Pancreas (tissue), 10 donors: ENCODE measurements at regions not wholly inside any gene's neighbourhood (a gene's known extent, or its start where the extent isn't known, plus 50 kb on each side); places are given as distances from the start of the nearest gene placed in this dataset.
"Not testable (repeated sequence)": the region's sequence is repeated elsewhere in the genome, so short reads cannot be mapped to it uniquely, and the experiment has no call there.

Experiments used
- ATAC-seq, 4 donors: fragments of 200-7000 bp; cut with Tn5 transposase; one replicate each; pipeline versions ENCODE4 v1.8.0 to v1.9.1; 2020; ENCODE audit warnings: mild to moderate bottlenecking in 4 of 4, moderate library complexity in 4 of 4
- DNase-seq, 6 donors: peaks; one replicate each; pipeline ENCODE4 v3.0.0-alpha.2; 2020
- FAIRE-seq: peaks from 2 replicates; lab custom pipeline; 2012; peaks lifted over from hg19 to GRCh38; lab: Jason Lieb, UNC
- H3K27ac ChIP-seq, 4 donors: fragments of 200-600 bp; sonication (generic); 1 replicate in 3 of 4; 2 replicates in 1 of 4; pipeline versions ENCODE4 v1.5.0 to v1.8.0; 2020
- H3K27me3 ChIP-seq, 4 donors: fragments of 200-600 bp; one replicate each; pipeline ENCODE4 v1.8.0; 2021
- H3K36me3 ChIP-seq, 3 donors: fragments of 200-600 bp; sonication (generic) in 1 of 3; one replicate each; pipeline versions ENCODE4 v1.5.0 to v1.8.0; 2020 to 2021
- H3K4me1 ChIP-seq, 3 donors: fragments of 200-600 bp; one replicate each; pipeline ENCODE4 v1.8.0; 2021
- H3K4me3 ChIP-seq, 4 donors: fragments of 200-600 bp; sonication (generic) in 2 of 4; one replicate each; pipeline versions ENCODE4 v1.5.0 to v1.8.0; 2020 to 2021
- H3K9me3 ChIP-seq, 4 donors: fragments of 200-600 bp; one replicate each; pipeline ENCODE4 v1.8.0; 2021
- CTCF ChIP-seq, 4 donors: fragments of 200-600 bp; sonication (generic) in 3 of 4; IDR thresholded peaks; one replicate each; pipeline versions ENCODE4 v1.5.0 to v1.8.0; 2021; ENCODE audit warnings: antibody characterized with exemption in 4 of 4
- WGBS, 2 donors: extraction: QIAGEN DNeasy Blood & Tissue Kit; methylation state at CpG; one replicate each; pipeline ENCODE4 v1.1.7; 2013; 5-methylcytosine and 5-hydroxymethylcytosine counted together
- intact Hi-C, 3 donors: fragments of 100-400 bp; cut with DNase I; formaldehyde crosslinking; loops; one replicate each; pipeline versions ENCODE4 v1.11.1 to v1.14.2; 2022
- donor health status: healthy with polysubstance abuse.
- donor health status: DM: no; HTN: no; CAD: no; lungs with moderate emphysema.
- donor health status: DM: no; HTN: no; CAD: no.
- donor health status: control.
- donor health status: control.
- donor health status: Bipolar disorder and iron deficiency.
- donor health status: DM: yes; HTN: yes; CAD: no.
- donor health status: DM: no; HTN: no; CAD: no.
- donor health status: DM: no; HTN: no; CAD: no.
- donor health status: DM: yes; HTN: yes; CAD: no.

DNA sequence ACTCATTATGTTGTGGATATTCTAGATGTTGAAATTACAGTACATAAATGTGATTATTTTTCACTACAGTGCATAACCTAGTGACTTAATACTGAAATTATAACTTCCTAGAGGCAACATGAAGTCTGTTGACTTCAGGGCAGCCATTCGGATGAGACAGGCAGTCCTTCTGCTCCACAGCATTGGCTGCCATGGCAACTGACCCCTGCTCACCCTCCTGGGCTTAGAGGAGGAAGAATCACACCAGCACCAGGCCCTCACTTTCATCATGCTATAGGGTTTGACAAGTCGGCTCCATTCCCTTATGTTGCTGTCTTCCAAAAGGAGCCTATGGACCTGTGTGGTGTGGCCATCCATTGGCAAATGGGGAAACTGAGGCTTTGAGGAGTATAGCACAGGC, 233.5 kb upstream of the TMEM132C start:
- ATAC-seq (no peak), DNase-seq (no peak), FAIRE-seq (no peak)
- Histone ChIP-seq H3K4me1 (no peaks in the 10 kb centered on the region), H3K27ac (no peak overlapping the region), H3K27me3 (no peaks in the 10 kb centered on the region), H3K4me3 (no peak overlapping the region), H3K9me3 (no peaks in the 10 kb centered on the region), H3K36me3 (no peaks in the 10 kb centered on the region)
- no peak for TF ChIP-seq CTCF (IDR thresholded peaks at IDR 0.05)
- intact Hi-C loops = no loop called here
- 39 to 44% methylated on average over 2 of the region's 2 CpGs for WGBS, 2 donors

DNA sequence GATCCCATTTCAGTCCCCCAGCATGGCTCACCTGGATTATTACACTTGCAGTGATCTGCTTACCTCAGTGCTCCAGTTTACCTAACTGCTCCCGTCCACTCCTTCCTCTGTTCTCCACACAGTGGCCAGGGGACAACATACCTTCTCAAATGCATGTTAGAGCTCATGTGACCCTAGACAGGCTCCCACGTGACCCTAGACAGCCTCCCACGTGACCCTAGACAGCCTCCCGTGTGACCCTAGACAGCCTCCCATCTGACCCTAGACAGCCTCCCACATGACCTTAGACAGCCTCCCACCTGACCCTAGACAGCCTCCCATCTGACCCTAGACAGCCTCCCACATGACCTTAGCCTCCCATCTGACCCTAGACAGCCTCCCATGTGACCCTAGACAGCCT, 226.0 kb upstream of the TMEM132C start:
- Histone ChIP-seq H3K4me3 (no peak overlapping the region), H3K9me3 (no peaks in the 10 kb centered on the region), H3K4me1 (no peaks in the 10 kb centered on the region), H3K36me3 (no peaks in the 10 kb centered on the region), H3K27ac (no peak overlapping the region), H3K27me3 (no peaks in the 10 kb centered on the region)
- no peak for ATAC-seq
- no peak for TF ChIP-seq CTCF (IDR thresholded peaks at IDR 0.05)
- intact Hi-C loops = no loop called here
- WGBS, 2 donors = 70 to 80% methylated on average over 4 of the region's 4 CpGs
- no peak for FAIRE-seq
- no peak for DNase-seq

DNA sequence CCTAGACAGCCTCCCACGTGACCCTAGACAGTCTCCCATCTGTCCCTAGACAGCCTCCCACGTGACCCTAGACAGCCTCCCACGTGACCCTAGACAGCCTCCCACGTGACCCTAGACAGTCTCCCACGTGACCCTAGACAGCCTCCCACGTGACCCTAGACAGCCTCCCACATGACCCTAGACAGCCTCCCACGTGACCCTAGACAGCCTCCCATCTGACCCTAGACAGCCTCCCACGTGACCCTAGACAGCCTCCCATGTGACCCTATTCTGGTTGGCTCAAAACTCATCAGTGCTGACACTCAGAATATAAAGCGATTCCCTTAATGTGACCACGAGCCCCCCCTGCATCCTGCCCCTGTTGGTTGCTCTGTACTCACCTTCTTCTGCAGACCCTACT, 224.7 kb upstream of the TMEM132C start:
- 77 to 78% methylated on average over 10 of the region's 10 CpGs for WGBS, 2 donors
- ATAC-seq, H3K27me3 ChIP-seq, H3K4me3 ChIP-seq, DNase-seq, intact Hi-C loops, H3K9me3 ChIP-seq, H3K36me3 ChIP-seq, FAIRE-seq, H3K27ac ChIP-seq, H3K4me1 ChIP-seq: not testable (repeated sequence)

DNA sequence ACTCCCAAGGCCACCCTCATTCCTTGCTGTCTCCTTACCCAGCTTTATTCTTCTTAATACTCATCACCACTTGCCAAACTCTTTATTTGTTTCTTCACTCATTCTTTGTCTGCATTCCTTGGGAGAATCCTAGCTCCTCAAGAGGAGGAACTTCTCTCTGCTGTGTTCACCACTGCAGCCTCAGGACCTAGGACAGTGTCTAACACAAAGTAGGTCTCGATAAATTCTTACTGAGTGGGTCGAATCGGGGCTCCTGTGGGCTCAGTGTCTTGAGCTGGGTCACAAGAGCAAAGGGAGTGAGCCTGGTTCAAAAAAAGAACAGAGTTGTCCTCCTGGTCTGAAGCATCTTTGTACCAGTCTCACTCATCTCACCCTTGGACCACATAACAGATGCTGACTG, 224.1 kb upstream of the TMEM132C start:
- ATAC-seq (no peak), DNase-seq (no peak), FAIRE-seq (no peak)
- TF ChIP-seq CTCF (IDR thresholded peaks at IDR 0.05) = no peak
- Histone ChIP-seq H3K27ac (no peak overlapping the region), H3K4me3 (no peak overlapping the region), H3K9me3 (no peaks in the 10 kb centered on the region), H3K36me3 (no peaks in the 10 kb centered on the region), H3K27me3 (no peaks in the 10 kb centered on the region), H3K4me1 (no peaks in the 10 kb centered on the region)
- intact Hi-C loops = no loop called here
- WGBS, 2 donors = 57 to 66% methylated on average over 3 of the region's 3 CpGs

DNA sequence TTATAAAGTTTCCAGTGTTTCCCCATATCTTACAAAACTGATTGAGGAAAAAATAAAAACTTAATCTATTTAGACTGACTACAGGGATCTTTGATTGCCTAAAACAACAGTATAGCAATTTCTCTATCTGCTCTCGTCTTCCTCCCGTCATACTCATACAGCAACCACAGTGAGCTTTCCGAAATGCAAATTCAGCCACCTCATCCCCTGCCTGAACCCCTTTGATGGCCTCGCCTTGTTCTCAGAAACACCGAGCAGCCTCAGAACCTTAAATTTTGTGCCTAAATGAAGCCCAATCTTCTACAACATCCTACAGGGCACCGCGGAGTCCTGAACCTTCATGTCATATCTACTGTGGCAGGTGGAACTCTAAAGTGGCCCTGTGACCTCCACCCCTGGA, 223.7 kb upstream of the TMEM132C start:
- no peak for TF ChIP-seq CTCF (IDR thresholded peaks at IDR 0.05)
- Histone ChIP-seq H3K9me3 (no peaks in the 10 kb centered on the region), H3K4me3 (no peak overlapping the region), H3K36me3 (no peaks in the 10 kb centered on the region), H3K27ac (no peak overlapping the region), H3K4me1 (no peaks in the 10 kb centered on the region), H3K27me3 (no peaks in the 10 kb centered on the region)
- ATAC-seq = no peak
- 73 to 79% methylated on average over 7 of the region's 7 CpGs for WGBS, 2 donors
- no peak for FAIRE-seq
- intact Hi-C loops = no loop called here
- no peak for DNase-seq
